H1 (cell line): ENCODE measurements at regions not wholly inside any gene's neighbourhood (a gene's known extent, or its start where the extent isn't known, plus 50 kb on each side); places are given as distances from the start of the nearest gene placed in this dataset.
A peak's percentile ranks its signal among the peaks of the same experiment; 100 is the strongest.

Experiments used
- CTCF ChIA-PET: fragments of 300-600 bp; sonication (Branson Sonifier 250); formaldehyde crosslinking; loops from one replicate; lab custom pipeline; 2021; ENCODE audit not compliant: partially characterized antibody; lab: Charles Lee
- POLR2A ChIA-PET: fragments of 300-600 bp; sonication (Branson Sonifier 250); formaldehyde crosslinking; loops from one replicate; lab custom pipeline; 2021; ENCODE audit warnings: inconsistent platforms; ENCODE audit not compliant: partially characterized antibody; lab: Charles Lee
- DNase-seq, 2 experiments: peaks; one replicate each; pipeline versions ENCODE4 v3.0.0 to v3.0.0-alpha.2; 2010 to 2022; ENCODE audit warnings: low spot score in 2 of 2, low read depth in 1 of 2, mixed read lengths in 1 of 2
- FAIRE-seq: peaks from 2 replicates; lab custom pipeline; 2011; peaks lifted over from hg19 to GRCh38; lab: Jason Lieb, UNC
- H2AFZ ChIP-seq: 2 replicates; pipeline ENCODE4 v1.8.1; 2012; ENCODE audit warnings: low read length, inconsistent platforms
- H2AK5ac ChIP-seq: 2 replicates; pipeline ENCODE4 v1.6.1; 2013; ENCODE audit warnings: low read depth, low read length
- H2BK120ac ChIP-seq: replicated peaks from 2 replicates; pipeline ENCODE3; 2013; ENCODE audit warnings: low read depth, low read length, inconsistent platforms
- H2BK12ac ChIP-seq: 2 replicates; pipeline ENCODE4 v1.6.1; 2013; ENCODE audit warnings: low read depth, low read length
- H2BK15ac ChIP-seq: 2 replicates; pipeline ENCODE4 v1.6.1; 2013; ENCODE audit warnings: low read length
- H2BK20ac ChIP-seq: 2 replicates; pipeline ENCODE4 v1.6.1; 2013; ENCODE audit warnings: low read length
- H2BK5ac ChIP-seq: 2 replicates; pipeline ENCODE4 v1.6.1; 2013; ENCODE audit warnings: low read depth, low read length
- H3K14ac ChIP-seq: 2 replicates; pipeline ENCODE4 v1.6.1; 2013; ENCODE audit warnings: inconsistent platforms; ENCODE audit not compliant: insufficient read length
- H3K18ac ChIP-seq: 2 replicates; pipeline ENCODE4 v1.6.1; 2013; ENCODE audit warnings: low read length; ENCODE audit errors: extremely low read depth
- H3K23ac ChIP-seq: 2 replicates; pipeline ENCODE4 v1.6.1; 2013; ENCODE audit warnings: inconsistent platforms; ENCODE audit not compliant: insufficient read length
- H3K23me2 ChIP-seq: 2 replicates; pipeline ENCODE4 v1.6.1; 2013; ENCODE audit warnings: low read depth, low read length
- H3K27ac ChIP-seq: 2 replicates; pipeline ENCODE4 v1.6.1; 2011; ENCODE audit warnings: low read depth, low read length, inconsistent platforms
- H3K27me3 ChIP-seq, 4 experiments: replicated peaks in 1 of 4; 1 replicate in 1 of 4; 2 replicates in 3 of 4; pipeline versions ENCODE4 v1.6.1 to v1.8.1; 2011 to 2013; ENCODE audit warnings: low read length in 3 of 4, mild to moderate bottlenecking in 3 of 4, inconsistent platforms in 2 of 4, mixed read lengths in 2 of 4, moderate library complexity in 1 of 4; ENCODE audit not compliant: control insufficient read depth in 3 of 4, insufficient read depth in 3 of 4; ENCODE audit errors: extremely low read depth in 1 of 4
- H3K36me3 ChIP-seq, 4 experiments: 2 replicates each; pipeline versions ENCODE4 v1.6.1 to v1.8.1; 2011 to 2013; ENCODE audit warnings: mild to moderate bottlenecking in 4 of 4, low read length in 3 of 4, moderate library complexity in 2 of 4, control low read depth in 1 of 4, inconsistent platforms in 1 of 4; ENCODE audit not compliant: insufficient read depth in 4 of 4, control insufficient read depth in 2 of 4
- H3K4ac ChIP-seq: replicated peaks from 2 replicates; pipeline ENCODE3; 2013; ENCODE audit warnings: low read length, low read depth, mixed read lengths, inconsistent platforms; ENCODE audit not compliant: insufficient read length
- H3K4me1 ChIP-seq, 4 experiments: replicated peaks in 1 of 4; 1 replicate in 1 of 4; 2 replicates in 3 of 4; pipeline versions ENCODE4 v1.6.1 to v1.8.1; 2011 to 2013; ENCODE audit warnings: low read length in 3 of 4, inconsistent platforms in 2 of 4, mixed read lengths in 1 of 4; ENCODE audit not compliant: insufficient read depth in 4 of 4, control insufficient read depth in 3 of 4
- H3K4me2 ChIP-seq, 2 experiments: 2 replicates each; pipeline versions ENCODE4 v1.6.1 to v1.8.1; 2011 to 2013; ENCODE audit warnings: low read depth in 2 of 2, low read length in 2 of 2, control low read depth in 1 of 2, inconsistent platforms in 1 of 2, mild to moderate bottlenecking in 1 of 2; ENCODE audit not compliant: insufficient read depth in 1 of 2
- H3K4me3 ChIP-seq, 4 experiments: fragments of 200-600, 300-600 bp in 1 of 4; sonication (generic), shearing (Covaris generic), sonication (Bioruptor Twin) in 1 of 4; 2 replicates each; pipeline versions ENCODE4 v1.5.1 to v1.8.1; 2011 to 2016; ENCODE audit warnings: low read length in 4 of 4, low read depth in 3 of 4, control low read depth in 2 of 4, inconsistent platforms in 2 of 4, mild to moderate bottlenecking in 2 of 4, mixed read lengths in 1 of 4, moderate library complexity in 1 of 4; ENCODE audit not compliant: insufficient read depth in 2 of 4; ENCODE audit errors: extremely low read depth in 1 of 4
- H3K56ac ChIP-seq: replicated peaks from 2 replicates; pipeline ENCODE3; 2013; ENCODE audit warnings: low read depth, mild to moderate bottlenecking, mixed read lengths, low read length, inconsistent platforms; ENCODE audit not compliant: insufficient read length
- H3K79me1 ChIP-seq: 2 replicates; pipeline ENCODE4 v1.6.1; 2013; ENCODE audit warnings: low read depth, low read length, control low read depth
- H3K79me2 ChIP-seq, 2 experiments: 2 replicates each; pipeline versions ENCODE4 v1.6.1 to v1.8.1; 2012 to 2013; ENCODE audit warnings: low read length in 2 of 2, mild to moderate bottlenecking in 2 of 2, inconsistent platforms in 1 of 2; ENCODE audit not compliant: insufficient read depth in 2 of 2, control insufficient read depth in 1 of 2
- H3K9ac ChIP-seq, 4 experiments: replicated peaks in 1 of 4; 1 replicate in 1 of 4; 2 replicates in 3 of 4; pipeline versions ENCODE4 v1.6.1 to v1.8.1; 2011 to 2013; ENCODE audit warnings: low read depth in 3 of 4, low read length in 3 of 4, control low read depth in 2 of 4, mild to moderate bottlenecking in 2 of 4, moderate library complexity in 2 of 4, inconsistent platforms in 1 of 4; ENCODE audit errors: extremely low read depth in 1 of 4
- H3K9me3 ChIP-seq, 2 experiments: 2 replicates each; pipeline versions ENCODE4 v1.6.1 to v1.8.1; 2012 to 2013; ENCODE audit warnings: mild to moderate bottlenecking in 2 of 2, moderate library complexity in 2 of 2, control low read depth in 1 of 2, inconsistent platforms in 1 of 2, low read depth in 1 of 2, low read length in 1 of 2, mixed read lengths in 1 of 2; ENCODE audit not compliant: insufficient read depth in 2 of 2
- H4K20me1 ChIP-seq, 2 experiments: replicated peaks in 1 of 2; 2 replicates each; pipeline versions ENCODE3 to v1.8.1; 2011 to 2013; ENCODE audit warnings: inconsistent platforms in 2 of 2, low read length in 2 of 2, mild to moderate bottlenecking in 1 of 2; ENCODE audit not compliant: insufficient read depth in 2 of 2, control insufficient read depth in 1 of 2
- H4K5ac ChIP-seq: 2 replicates; pipeline ENCODE4 v1.6.1; 2013; ENCODE audit warnings: low read length, low read depth, mixed read lengths, inconsistent platforms; ENCODE audit not compliant: insufficient read length
- H4K8ac ChIP-seq: 2 replicates; pipeline ENCODE4 v1.8.0; 2013; ENCODE audit warnings: mild to moderate bottlenecking, moderate library complexity, low read length, inconsistent platforms; ENCODE audit not compliant: insufficient read depth; ENCODE audit errors: extremely low read depth
- H4K91ac ChIP-seq: replicated peaks from 2 replicates; pipeline ENCODE3; 2013; ENCODE audit warnings: low read length, mixed read lengths, inconsistent platforms; ENCODE audit not compliant: insufficient read length
- BACH1 ChIP-seq: IDR thresholded peaks from 2 replicates; pipeline ENCODE4 v1.6.1; 2012; ENCODE audit warnings: low read length, improper control_type of control experiment
- CBX5 ChIP-seq: fragments of 300-800, 300-1000 bp; sonication (generic); IDR thresholded peaks from 2 replicates; pipeline ENCODE4 v1.7.1; 2016; ENCODE audit warnings: antibody characterized with exemption, low read length, low read depth
- GTF2F1 ChIP-seq: IDR thresholded peaks from 2 replicates; pipeline ENCODE4 v1.6.1; 2012; ENCODE audit warnings: low read depth, low read length, improper control_type of control experiment, borderline replicate concordance
- POLR2A ChIP-seq, 2 experiments: IDR thresholded peaks; 1 replicate in 1 of 2; 2 replicates in 1 of 2; pipeline ENCODE4 v1.6.1; 2011; ENCODE audit warnings: low read depth in 2 of 2, low read length in 2 of 2, mild to moderate bottlenecking in 2 of 2; ENCODE audit errors: control extremely low read depth in 1 of 2
- RNF2 ChIP-seq: fragments of 200-900, 300-1000 bp; sonication (generic); IDR thresholded peaks from 2 replicates; pipeline ENCODE4 v1.7.1; 2016; ENCODE audit warnings: borderline replicate concordance, low read depth, mild to moderate bottlenecking, antibody characterized with exemption, low read length; ENCODE audit not compliant: poor library complexity, severe bottlenecking; ENCODE audit errors: missing control alignments
- SIX5 ChIP-seq: IDR thresholded peaks from 2 replicates; pipeline ENCODE4 v1.6.1; 2011; ENCODE audit warnings: mild to moderate bottlenecking, low read depth, low read length
- USF2 ChIP-seq: IDR thresholded peaks from 2 replicates; pipeline ENCODE4 v1.6.1; 2011; ENCODE audit warnings: low read length, improper control_type of control experiment
- WGBS, 2 experiments: shearing (Covaris generic) in 1 of 2; methylation state at CpG; one replicate each; pipeline versions ENCODE4 v1.1.6 to v1.1.7; 2013 to 2015; ENCODE audit warnings: low lambda C conversion rate in 2 of 2, mixed read lengths in 2 of 2, inconsistent platforms in 1 of 2, low coverage in 1 of 2, missing lambda C conversion rate in 1 of 2; ENCODE audit not compliant: insufficient replicate concordance in 2 of 2, insufficient coverage in 1 of 2, insufficient read length in 1 of 2; ENCODE audit errors: extremely low coverage in 1 of 2, missing lambda C conversion rate in 1 of 2; 5-methylcytosine and 5-hydroxymethylcytosine counted together
- TF ChIP-seq, protein P1 (sequence below): IDR thresholded peaks from 2 replicates; pipeline ENCODE4 v1.6.1; 2012; ENCODE audit warnings: inconsistent platforms

DNA sequence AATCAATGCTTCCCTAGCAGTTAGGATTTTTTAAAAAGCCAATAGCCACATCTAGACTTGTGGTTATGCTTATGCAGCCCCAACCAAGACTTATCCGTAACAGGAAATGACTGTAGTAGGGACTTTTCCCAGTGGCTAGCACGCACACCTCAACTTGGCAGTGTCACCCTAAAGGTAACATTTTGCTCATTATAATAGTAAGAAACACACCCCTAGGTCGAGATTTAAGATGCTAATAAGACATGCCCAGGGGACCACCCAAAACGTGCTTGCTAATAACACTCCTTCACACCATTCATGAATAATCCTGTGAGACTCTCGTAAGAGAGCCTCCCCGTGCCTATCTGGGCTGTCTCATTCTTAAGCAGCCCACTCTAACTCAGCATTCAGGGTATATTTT, 94.3 kb downstream of the XIST start:
- H3K18ac ChIP-seq: no peak overlapping the region
- no peak overlapping the region for H3K4ac ChIP-seq
- H4K5ac ChIP-seq: no peak overlapping the region
- no peaks in the 10 kb centered on the region for H3K9me3 ChIP-seq
- H3K27ac ChIP-seq: no peak overlapping the region
- H3K79me2 ChIP-seq: no peaks in the 10 kb centered on the region
- no peaks in the 10 kb centered on the region for H3K36me3 ChIP-seq
- WGBS, 2 experiments: 52% methylated on average over 4 of the region's 6 CpGs; no CpG with 5 or more reads in 1 of the 2 experiments
- H3K4me2 ChIP-seq: no peak overlapping the region
- H2BK120ac ChIP-seq: no peak overlapping the region
- H2BK12ac ChIP-seq: no peak overlapping the region
- H4K8ac ChIP-seq: no peak overlapping the region
- no peak overlapping the region for H3K4me3 ChIP-seq
- H2BK15ac ChIP-seq: no peak overlapping the region
- no peak overlapping the region for H2BK5ac ChIP-seq
- H3K14ac ChIP-seq: no peak overlapping the region
- FAIRE-seq (no peak), DNase-seq (no peak)
- H4K91ac ChIP-seq: no peak overlapping the region
- H3K23me2 ChIP-seq: no peaks in the 10 kb centered on the region
- H3K9ac ChIP-seq: no peak overlapping the region
- H3K23ac ChIP-seq: no peak overlapping the region
- TF ChIP-seq BACH1 (no peak), SIX5 (no peak), USF2 (no peak), GTF2F1 (no peak), POLR2A (IDR thresholded peaks at IDR 0.05; ENCODE audit: control extremely low read depth in 1 of 2, low read depth in 2 of 2, low read length in 2 of 2) (no peak), CBX5 (no peak), RNF2 (no peak)
- TF ChIP-seq, protein P1, sequence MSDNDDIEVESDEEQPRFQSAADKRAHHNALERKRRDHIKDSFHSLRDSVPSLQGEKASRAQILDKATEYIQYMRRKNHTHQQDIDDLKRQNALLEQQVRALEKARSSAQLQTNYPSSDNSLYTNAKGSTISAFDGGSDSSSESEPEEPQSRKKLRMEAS: no peak
- no peaks in the 10 kb centered on the region; a peak in 1 of 7 replicates for H3K4me1 ChIP-seq
- H3K79me1 ChIP-seq: no peaks in the 10 kb centered on the region
- H4K20me1 ChIP-seq: no peaks in the 10 kb centered on the region
- H2AK5ac ChIP-seq: no peak overlapping the region
- H2BK20ac ChIP-seq: no peak overlapping the region
- ChIA-PET POLR2A (no interaction called here), CTCF (no interaction called here)
- no peaks in the 10 kb centered on the region for H3K27me3 ChIP-seq
- H2AFZ ChIP-seq: peak overlapping the region; percentile 32; the same call in 1 of the 2 replicates
- H3K56ac ChIP-seq: no peak overlapping the region
